ENCODE measurements at regions not wholly inside any gene's neighbourhood (a gene's known extent, or its start where the extent isn't known, plus 50 kb on each side); places are given as distances from the start of the nearest gene placed in this dataset.

- TF ChIP-seq, protein P1, sequence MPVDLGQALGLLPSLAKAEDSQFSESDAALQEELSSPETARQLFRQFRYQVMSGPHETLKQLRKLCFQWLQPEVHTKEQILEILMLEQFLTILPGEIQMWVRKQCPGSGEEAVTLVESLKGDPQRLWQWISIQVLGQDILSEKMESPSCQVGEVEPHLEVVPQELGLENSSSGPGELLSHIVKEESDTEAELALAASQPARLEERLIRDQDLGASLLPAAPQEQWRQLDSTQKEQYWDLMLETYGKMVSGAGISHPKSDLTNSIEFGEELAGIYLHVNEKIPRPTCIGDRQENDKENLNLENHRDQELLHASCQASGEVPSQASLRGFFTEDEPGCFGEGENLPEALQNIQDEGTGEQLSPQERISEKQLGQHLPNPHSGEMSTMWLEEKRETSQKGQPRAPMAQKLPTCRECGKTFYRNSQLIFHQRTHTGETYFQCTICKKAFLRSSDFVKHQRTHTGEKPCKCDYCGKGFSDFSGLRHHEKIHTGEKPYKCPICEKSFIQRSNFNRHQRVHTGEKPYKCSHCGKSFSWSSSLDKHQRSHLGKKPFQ (tag by site-specific recombination; IDR thresholded peaks at IDR 0.05) = no peak
- no peak for TF ChIP-seq KLF9 (tag by site-specific recombination; IDR thresholded peaks at IDR 0.05; ENCODE audit: low read depth)
- TF ChIP-seq, protein P2, sequence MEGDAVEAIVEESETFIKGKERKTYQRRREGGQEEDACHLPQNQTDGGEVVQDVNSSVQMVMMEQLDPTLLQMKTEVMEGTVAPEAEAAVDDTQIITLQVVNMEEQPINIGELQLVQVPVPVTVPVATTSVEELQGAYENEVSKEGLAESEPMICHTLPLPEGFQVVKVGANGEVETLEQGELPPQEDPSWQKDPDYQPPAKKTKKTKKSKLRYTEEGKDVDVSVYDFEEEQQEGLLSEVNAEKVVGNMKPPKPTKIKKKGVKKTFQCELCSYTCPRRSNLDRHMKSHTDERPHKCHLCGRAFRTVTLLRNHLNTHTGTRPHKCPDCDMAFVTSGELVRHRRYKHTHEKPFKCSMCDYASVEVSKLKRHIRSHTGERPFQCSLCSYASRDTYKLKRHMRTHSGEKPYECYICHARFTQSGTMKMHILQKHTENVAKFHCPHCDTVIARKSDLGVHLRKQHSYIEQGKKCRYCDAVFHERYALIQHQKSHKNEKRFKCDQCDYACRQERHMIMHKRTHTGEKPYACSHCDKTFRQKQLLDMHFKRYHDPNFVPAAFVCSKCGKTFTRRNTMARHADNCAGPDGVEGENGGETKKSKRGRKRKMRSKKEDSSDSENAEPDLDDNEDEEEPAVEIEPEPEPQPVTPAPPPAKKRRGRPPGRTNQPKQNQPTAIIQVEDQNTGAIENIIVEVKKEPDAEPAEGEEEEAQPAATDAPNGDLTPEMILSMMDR (tag by site-specific recombination; IDR thresholded peaks at IDR 0.05) = no peak
- no peak for TF ChIP-seq SALL2 (tag by site-specific recombination; IDR thresholded peaks at IDR 0.05; ENCODE audit: borderline replicate concordance)
Measured at GRCh38 chr16:72549878-72550277, 377.9 kb upstream of the PMFBP1 start.
